LNCAP (cell line): ENCODE measurements at regions not wholly inside any gene's neighbourhood (a gene's known extent, or its start where the extent isn't known, plus 50 kb on each side); places are given as distances from the start of the nearest gene placed in this dataset.
A peak's percentile ranks its signal among the peaks of the same experiment; 100 is the strongest.

Experiments
- TF ChIP-seq, protein P1 (sequence below): fragments of 450-650 bp; IDR thresholded peaks from 2 replicates; pipeline ENCODE4 v1.5.1; 2017; ENCODE audit warnings: mild to moderate bottlenecking

DNA sequence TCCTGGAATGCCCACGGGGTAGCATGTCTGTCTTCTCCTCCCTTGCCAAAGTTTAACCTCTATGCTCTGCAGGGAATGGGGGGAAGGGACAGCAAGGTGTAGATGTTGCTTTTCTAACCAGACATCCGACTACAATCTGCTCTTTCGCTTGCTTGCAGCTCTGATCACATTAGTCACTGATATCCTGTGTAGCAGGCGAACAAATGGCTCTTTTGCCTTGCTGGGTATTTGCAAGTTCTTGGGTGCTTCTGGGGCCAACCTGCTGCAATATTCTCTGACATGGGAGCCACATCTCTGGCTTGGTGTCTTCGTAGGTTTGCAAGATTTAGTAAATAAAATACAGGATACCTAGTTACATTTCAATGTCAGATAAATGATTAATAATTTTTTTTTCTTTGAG, 190.0 kb downstream of the ASB1 start:
- TF ChIP-seq, protein P1, sequence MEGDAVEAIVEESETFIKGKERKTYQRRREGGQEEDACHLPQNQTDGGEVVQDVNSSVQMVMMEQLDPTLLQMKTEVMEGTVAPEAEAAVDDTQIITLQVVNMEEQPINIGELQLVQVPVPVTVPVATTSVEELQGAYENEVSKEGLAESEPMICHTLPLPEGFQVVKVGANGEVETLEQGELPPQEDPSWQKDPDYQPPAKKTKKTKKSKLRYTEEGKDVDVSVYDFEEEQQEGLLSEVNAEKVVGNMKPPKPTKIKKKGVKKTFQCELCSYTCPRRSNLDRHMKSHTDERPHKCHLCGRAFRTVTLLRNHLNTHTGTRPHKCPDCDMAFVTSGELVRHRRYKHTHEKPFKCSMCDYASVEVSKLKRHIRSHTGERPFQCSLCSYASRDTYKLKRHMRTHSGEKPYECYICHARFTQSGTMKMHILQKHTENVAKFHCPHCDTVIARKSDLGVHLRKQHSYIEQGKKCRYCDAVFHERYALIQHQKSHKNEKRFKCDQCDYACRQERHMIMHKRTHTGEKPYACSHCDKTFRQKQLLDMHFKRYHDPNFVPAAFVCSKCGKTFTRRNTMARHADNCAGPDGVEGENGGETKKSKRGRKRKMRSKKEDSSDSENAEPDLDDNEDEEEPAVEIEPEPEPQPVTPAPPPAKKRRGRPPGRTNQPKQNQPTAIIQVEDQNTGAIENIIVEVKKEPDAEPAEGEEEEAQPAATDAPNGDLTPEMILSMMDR: no peak

DNA sequence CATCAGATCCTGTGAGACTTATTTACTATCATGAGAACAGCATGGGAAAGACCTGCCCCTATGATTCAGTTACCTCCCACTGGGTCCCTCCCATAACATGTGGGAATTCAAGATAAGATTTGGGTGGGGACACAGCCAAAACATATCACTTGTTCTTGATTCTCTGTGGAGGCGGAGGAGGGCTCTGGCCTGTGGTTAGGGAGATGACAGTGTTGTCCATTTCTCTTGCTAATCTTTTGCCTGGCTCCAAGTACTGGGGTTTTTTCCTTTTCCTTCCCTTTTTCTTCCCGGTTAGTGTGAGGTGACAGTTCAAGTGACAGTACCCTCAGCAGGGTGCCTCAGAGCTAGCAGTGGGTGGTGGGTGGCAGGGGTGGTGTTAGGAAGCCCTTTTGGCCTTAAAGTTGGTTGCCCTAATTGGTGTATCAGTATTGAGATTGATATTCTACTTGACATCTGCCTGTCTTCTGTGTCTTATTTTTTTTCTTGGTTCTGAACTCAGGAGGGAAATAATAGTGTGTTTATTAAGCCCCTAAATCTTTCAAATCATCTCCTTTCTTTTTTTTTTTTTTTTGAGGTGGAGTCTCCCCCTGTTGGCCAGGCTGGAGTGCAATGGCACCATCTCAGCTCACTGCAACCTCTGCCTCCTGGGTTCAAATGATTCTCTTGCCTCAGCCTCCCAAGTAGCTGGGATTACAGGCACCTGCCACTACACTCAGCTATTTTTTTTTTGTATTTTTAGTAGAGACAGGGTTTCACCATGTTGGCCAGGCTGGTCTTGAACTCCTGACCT, 192.0 kb downstream of the ASB1 start:
- TF ChIP-seq, protein P1: peak; percentile 32; the same call in 1 of the 2 replicates

DNA sequence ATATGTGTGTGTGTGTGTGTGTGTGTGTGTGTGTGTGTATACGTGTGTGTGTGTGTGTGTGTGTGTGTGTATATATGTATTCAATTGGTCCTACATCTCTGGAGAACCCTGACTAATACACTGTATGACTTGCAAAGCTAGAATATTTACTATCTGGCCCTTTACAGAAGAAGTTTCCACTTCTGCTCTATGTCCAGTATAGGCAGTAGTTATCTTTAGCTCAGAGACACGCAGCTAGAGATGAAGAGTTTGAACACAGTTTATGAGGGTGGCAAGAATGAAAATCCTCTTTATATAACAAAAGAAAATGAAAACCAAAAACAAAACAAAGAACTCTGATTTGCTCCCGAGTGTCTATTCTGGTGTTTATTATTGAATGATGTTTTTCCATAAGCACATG, 201.2 kb downstream of the ASB1 start:
- TF ChIP-seq, protein P1: no peak

DNA sequence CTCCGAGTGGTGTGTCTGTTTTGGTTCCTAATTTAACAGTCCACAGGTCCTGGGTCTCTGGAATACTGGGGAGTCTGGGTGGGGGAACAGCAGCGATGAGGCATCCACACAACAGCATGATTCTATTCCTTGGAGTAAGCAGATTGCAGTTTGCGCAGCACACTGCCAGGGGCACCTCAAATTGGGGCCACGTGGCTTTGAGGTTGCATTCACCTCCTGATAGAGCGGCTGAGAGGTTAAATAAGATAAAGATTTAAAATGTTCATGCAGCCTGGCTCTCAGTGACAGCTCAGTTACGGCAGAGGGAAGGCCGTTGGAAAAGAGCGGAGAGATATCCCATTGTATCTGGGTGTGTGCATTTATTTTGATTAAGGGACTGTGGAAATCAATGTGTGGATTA, 202.3 kb downstream of the ASB1 start:
- TF ChIP-seq, protein P1: no peak

DNA sequence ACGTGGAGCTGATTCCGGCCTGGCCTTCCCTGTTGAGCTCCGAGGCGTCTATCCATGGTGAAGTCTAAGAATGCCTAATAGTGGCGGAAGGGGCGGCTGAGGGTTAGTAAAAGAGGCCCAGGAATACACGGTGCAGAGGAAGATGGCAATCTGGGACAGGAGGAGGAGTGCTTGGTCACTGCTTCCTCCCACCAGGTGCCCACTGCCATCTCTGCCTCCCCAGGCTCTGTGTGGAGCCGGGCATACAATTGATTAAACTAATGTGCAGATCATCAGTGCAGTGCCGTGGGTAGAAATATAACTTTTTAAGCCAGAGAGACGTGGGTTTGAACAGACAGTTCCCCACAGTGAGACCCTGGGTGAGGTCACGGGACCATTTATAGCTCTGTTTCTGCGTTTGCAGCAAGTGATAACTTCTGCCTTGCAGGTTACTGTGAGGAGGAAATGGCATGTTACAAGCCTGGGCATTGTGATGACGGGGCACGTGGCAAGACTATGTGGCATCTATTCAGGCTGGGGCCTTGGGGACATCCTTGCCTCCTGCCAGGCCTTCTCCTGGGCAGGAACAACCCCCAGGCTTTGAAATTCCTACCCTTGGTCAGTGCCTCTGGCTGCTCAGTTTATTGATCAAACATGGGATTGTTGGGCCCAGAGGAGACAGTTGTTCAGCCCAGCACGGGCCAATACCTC, 204.9 kb downstream of the ASB1 start:
- TF ChIP-seq, protein P1: no peak

DNA sequence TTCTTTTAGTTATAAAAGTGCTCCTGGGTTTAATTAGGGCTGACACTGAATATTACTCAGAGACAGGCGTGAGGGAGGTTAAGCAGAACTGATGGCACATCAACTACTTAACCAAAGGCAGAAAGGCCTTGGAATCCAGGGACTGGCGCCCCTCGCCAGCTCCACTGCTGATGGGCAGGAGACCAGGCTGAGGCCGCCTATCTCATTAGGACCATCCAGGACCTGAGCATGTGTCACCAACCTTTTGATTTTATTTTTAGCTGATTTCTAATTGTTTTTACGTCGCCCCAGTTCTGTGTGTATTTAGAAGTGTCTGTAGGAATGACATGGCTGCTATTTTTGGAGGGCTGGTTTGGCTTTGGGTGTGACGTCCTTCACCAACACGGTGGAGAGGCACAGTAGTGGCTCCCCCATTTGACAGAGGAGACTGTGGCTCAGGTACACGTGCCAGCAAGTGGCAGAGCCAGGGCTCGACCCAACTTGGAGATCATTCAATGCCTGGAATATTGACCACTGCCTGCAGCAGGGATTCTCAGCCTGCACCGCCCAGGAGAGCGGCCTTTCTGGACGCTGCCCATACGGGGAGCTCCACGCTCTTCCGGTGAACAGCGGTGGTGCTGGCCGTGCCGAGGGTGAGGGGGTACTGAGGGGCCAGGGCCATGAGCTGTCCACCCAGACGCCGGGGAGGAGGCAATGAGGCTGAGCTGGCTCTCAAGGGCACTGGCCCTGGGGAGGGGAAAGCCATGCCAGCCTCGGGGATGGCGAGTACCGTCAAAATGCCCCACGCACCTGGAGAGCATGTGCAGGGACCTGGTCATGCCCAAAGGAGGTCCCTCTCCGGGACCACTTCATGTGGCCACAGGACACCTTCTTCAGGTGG, 205.7 kb downstream of the ASB1 start:
- TF ChIP-seq, protein P1: no peak
